ENCODE measurements at regions not wholly inside any gene's neighbourhood (a gene's known extent, or its start where the extent isn't known, plus 50 kb on each side); places are given as distances from the start of the nearest gene placed in this dataset.

DNA sequence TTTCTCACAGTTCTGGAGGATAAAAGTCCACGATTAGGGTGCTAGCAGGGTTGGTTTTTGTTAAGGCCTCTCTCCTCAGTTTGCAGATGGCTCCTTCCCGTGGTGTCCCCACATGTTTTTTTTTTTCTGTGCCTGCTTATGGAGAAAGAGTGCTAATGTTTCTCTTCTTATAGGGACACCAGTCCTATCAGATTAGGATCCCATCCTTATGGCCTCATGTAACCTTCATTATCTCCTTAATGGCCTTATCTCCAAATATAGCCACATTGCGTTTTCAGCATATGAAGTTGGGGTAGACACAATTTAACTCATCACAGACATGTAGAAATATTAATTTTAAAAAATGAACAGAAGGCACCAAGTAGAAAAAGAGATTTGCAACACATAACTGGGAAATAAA, 755.7 kb upstream of the CELF4 start:
- no peaks in the 10 kb centered on the region for H3K79me2 ChIP-seq (ENCODE audit: insufficient read depth, low read depth)
- TF ChIP-seq, protein P1, sequence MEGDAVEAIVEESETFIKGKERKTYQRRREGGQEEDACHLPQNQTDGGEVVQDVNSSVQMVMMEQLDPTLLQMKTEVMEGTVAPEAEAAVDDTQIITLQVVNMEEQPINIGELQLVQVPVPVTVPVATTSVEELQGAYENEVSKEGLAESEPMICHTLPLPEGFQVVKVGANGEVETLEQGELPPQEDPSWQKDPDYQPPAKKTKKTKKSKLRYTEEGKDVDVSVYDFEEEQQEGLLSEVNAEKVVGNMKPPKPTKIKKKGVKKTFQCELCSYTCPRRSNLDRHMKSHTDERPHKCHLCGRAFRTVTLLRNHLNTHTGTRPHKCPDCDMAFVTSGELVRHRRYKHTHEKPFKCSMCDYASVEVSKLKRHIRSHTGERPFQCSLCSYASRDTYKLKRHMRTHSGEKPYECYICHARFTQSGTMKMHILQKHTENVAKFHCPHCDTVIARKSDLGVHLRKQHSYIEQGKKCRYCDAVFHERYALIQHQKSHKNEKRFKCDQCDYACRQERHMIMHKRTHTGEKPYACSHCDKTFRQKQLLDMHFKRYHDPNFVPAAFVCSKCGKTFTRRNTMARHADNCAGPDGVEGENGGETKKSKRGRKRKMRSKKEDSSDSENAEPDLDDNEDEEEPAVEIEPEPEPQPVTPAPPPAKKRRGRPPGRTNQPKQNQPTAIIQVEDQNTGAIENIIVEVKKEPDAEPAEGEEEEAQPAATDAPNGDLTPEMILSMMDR (conservative IDR thresholded peaks at IDR 0.05; ENCODE audit: low read depth, low read length): no peak
- H3K36me3 ChIP-seq (ENCODE audit: insufficient read depth): no peaks in the 10 kb centered on the region; the same call in 1 of the 2 replicates
- no peak overlapping the region for H3K4me2 ChIP-seq
- H3K9ac ChIP-seq: no peak overlapping the region
- no peak overlapping the region for H3K27ac ChIP-seq
- no peak overlapping the region for H3K4me3 ChIP-seq (IDR thresholded peaks at IDR 0.05; ENCODE audit: insufficient read depth, low read depth, low read length)
- no peaks in the 10 kb centered on the region for H3K27me3 ChIP-seq (ENCODE audit: insufficient read depth, low read depth)
- no peaks in the 10 kb centered on the region for H3K4me1 ChIP-seq (ENCODE audit: low read depth, poor library complexity, severe bottlenecking)
- H2AFZ ChIP-seq (ENCODE audit: low read depth): no peak overlapping the region
- H4K20me1 ChIP-seq (ENCODE audit: insufficient read depth): no peaks in the 10 kb centered on the region

DNA sequence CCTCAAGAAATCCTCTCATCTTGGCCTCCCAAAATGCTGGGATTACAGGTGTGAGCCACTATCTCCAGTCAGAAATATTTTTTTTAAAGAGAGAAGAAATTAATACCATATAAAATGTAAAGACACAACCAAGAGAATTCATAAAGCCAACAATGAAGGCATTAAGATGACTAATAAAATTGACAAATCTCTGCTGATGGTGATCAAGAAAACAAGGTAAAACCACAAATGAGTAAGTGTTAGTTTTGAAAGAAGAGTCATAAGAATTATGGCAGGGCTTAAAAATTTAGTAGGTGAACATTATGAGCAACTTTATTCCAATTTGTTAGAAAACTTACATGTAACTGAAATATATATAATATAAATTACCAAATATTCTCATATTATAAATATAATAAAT, 752.8 kb upstream of the CELF4 start:
- no peaks in the 10 kb centered on the region for H3K27me3 ChIP-seq (ENCODE audit: insufficient read depth, low read depth)
- H3K9ac ChIP-seq: no peak overlapping the region
- H3K27ac ChIP-seq: no peak overlapping the region
- H2AFZ ChIP-seq (ENCODE audit: low read depth): no peak overlapping the region
- no peaks in the 10 kb centered on the region for H4K20me1 ChIP-seq (ENCODE audit: insufficient read depth)
- TF ChIP-seq, protein P1 (conservative IDR thresholded peaks at IDR 0.05; ENCODE audit: low read depth, low read length): no peak
- H3K4me1 ChIP-seq (ENCODE audit: low read depth, poor library complexity, severe bottlenecking): no peaks in the 10 kb centered on the region
- H3K4me3 ChIP-seq (IDR thresholded peaks at IDR 0.05; ENCODE audit: insufficient read depth, low read depth, low read length): no peak overlapping the region
- no peak overlapping the region for H3K4me2 ChIP-seq
- no peaks in the 10 kb centered on the region for H3K79me2 ChIP-seq (ENCODE audit: insufficient read depth, low read depth)
- H3K36me3 ChIP-seq (ENCODE audit: insufficient read depth): no peaks in the 10 kb centered on the region; the same call in 1 of the 2 replicates

DNA sequence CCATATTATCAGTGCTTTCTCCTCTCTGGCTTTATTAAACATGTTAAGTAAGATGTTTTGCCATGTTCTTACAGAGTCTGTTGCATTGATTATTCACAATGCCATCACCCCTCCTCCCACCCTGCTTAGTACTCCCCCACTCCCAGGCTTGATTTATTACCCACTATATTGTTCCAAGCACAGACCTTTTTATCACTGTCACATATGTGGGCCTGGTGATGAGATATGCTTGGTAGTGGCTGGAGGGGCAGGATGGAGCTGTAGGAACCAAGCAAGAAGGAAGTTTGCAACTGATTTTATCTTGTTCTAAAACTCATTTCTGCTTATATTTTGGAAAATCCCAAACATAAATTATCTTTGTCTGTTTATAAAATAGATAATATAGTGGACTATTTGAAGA, 748.2 kb upstream of the CELF4 start:
- Histone ChIP-seq H3K4me1 (ENCODE audit: low read depth, poor library complexity, severe bottlenecking) (no peaks in the 10 kb centered on the region), H3K4me2 (no peak overlapping the region), H3K9ac (no peak overlapping the region), H3K27ac (no peak overlapping the region), H3K4me3 (IDR thresholded peaks at IDR 0.05; ENCODE audit: insufficient read depth, low read depth, low read length) (no peak overlapping the region), H3K27me3 (ENCODE audit: insufficient read depth, low read depth) (no peaks in the 10 kb centered on the region), H3K79me2 (ENCODE audit: insufficient read depth, low read depth) (no peaks in the 10 kb centered on the region), H3K36me3 (ENCODE audit: insufficient read depth) (no peaks in the 10 kb centered on the region), H4K20me1 (ENCODE audit: insufficient read depth) (no peaks in the 10 kb centered on the region), H2AFZ (ENCODE audit: low read depth) (no peak overlapping the region)
- TF ChIP-seq, protein P1 (conservative IDR thresholded peaks at IDR 0.05; ENCODE audit: low read depth, low read length): no peak

DNA sequence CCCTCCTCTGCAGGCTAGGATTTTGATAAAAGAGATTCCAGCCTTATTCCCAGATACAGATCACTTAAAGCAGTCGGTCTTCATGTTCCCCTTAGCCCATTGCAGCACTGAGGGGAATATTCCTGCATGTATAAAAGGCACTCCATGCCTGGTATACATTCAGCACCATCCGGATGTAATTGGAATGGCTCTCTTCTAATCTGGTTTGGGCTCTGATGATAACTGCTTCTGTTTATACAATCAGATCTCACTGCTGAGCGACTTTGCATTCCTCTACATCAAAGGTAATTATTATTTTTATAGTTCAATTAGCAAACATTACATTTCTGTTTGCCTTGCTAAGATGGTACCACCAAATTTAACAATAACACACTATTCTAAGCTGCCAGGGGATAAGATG, 746.9 kb upstream of the CELF4 start:
- Histone ChIP-seq H3K9ac (no peak overlapping the region), H2AFZ (ENCODE audit: low read depth) (no peak overlapping the region), H3K36me3 (ENCODE audit: insufficient read depth) (no peaks in the 10 kb centered on the region), H3K27me3 (ENCODE audit: insufficient read depth, low read depth) (no peaks in the 10 kb centered on the region), H3K27ac (no peak overlapping the region), H4K20me1 (ENCODE audit: insufficient read depth) (no peaks in the 10 kb centered on the region), H3K4me3 (IDR thresholded peaks at IDR 0.05; ENCODE audit: insufficient read depth, low read depth, low read length) (no peak overlapping the region), H3K4me2 (no peak overlapping the region), H3K4me1 (ENCODE audit: low read depth, poor library complexity, severe bottlenecking) (no peaks in the 10 kb centered on the region), H3K79me2 (ENCODE audit: insufficient read depth, low read depth) (no peaks in the 10 kb centered on the region)
- TF ChIP-seq, protein P1 (conservative IDR thresholded peaks at IDR 0.05; ENCODE audit: low read depth, low read length): no peak
